ENCODE measurements at regions not wholly inside any gene's neighbourhood (a gene's known extent, or its start where the extent isn't known, plus 50 kb on each side); places are given as distances from the start of the nearest gene placed in this dataset.

- no peak for DNase-seq
- H3K9me3 Mint-ChIP-seq, result peaks cover 0 to 10% (median 6%) of the 10 kb centered on the region in 7 donors
- no peaks in the 10 kb centered on the region for H3K4me1 Mint-ChIP-seq
- Histone ChIP-seq H3K9me3 (replicated peaks in 1 of 2; ENCODE audit: control insufficient read depth in 1 of 2, insufficient read depth in 1 of 2, low read length in 2 of 2) (peaks cover 0 to 4% of the 10 kb centered on the region in 2 donors), H3K36me3 (replicated peaks in 1 of 2; ENCODE audit: control insufficient read depth in 1 of 2, insufficient read depth in 2 of 2, low read length in 2 of 2) (no peaks in the 10 kb centered on the region), H3K4me1 (ENCODE audit: control insufficient read depth in 1 of 2, insufficient read depth in 2 of 2, low read length in 2 of 2) (no peaks in the 10 kb centered on the region), H2AFZ (ENCODE audit: insufficient read depth, low read depth, low read length, poor library complexity, severe bottlenecking) (no peak overlapping the region), H4K20me1 (ENCODE audit: insufficient read depth, low read length) (no peaks in the 10 kb centered on the region), H3K4me3 (replicated peaks in 1 of 3; ENCODE audit: low read depth in 2 of 3, low read length in 3 of 3) (no peak overlapping the region), H3K27me3 (ENCODE audit: control insufficient read depth in 2 of 2, insufficient read depth in 2 of 2, low read length in 2 of 2) (no peaks in the 10 kb centered on the region), H3K9ac (ENCODE audit: insufficient read depth, low read length, poor library complexity, severe bottlenecking) (no peak overlapping the region), H3K79me2 (ENCODE audit: insufficient read depth, low read length) (no peaks in the 10 kb centered on the region), H3K4me2 (replicated peaks; ENCODE audit: extremely low read depth, low read length, poor library complexity, severe bottlenecking) (no peak overlapping the region), H3K27ac (ENCODE audit: low read depth in 1 of 2, low read length in 2 of 2) (no peak overlapping the region)
- no peaks in the 10 kb centered on the region for H3K36me3 Mint-ChIP-seq
- peaks cover 1 to 2% (median 2%) of the 10 kb centered on the region in 3 donors for H3K27me3 Mint-ChIP-seq (ENCODE audit: low read depth in 3 of 3)
- WGBS (ENCODE audit: insufficient coverage), result 100% methylated on average over 1 of the region's 1 CpG
- H3K27ac Mint-ChIP-seq, result no peak overlapping the region
- TF ChIP-seq CTCF (IDR thresholded peaks at IDR 0.05), result no peak
- no peak overlapping the region for H3K4me3 Mint-ChIP-seq
- intact Hi-C loops (cut with micrococcal nuclease), result no loop called here
Observed at GRCh38 chr1:213362598-213362997, 311.6 kb downstream of the RPS6KC1 start.

GRCh38 chr1:213366141-213366831, 315.2 kb downstream of the RPS6KC1 start:
- DNase-seq, result no peak
- H3K9ac ChIP-seq (ENCODE audit: insufficient read depth, low read length, poor library complexity, severe bottlenecking), result no peak overlapping the region
- no peak overlapping the region for H3K4me3 Mint-ChIP-seq
- H3K27me3 Mint-ChIP-seq (ENCODE audit: low read depth in 3 of 3), result peaks cover 0 to 2% (median 1%) of the 10 kb centered on the region in 3 donors
- H3K4me1 ChIP-seq (ENCODE audit: control insufficient read depth in 1 of 2, insufficient read depth in 2 of 2, low read length in 2 of 2), result no peaks in the 10 kb centered on the region
- peaks cover 0 to 6% (median 1%) of the 10 kb centered on the region in 7 donors for H3K9me3 Mint-ChIP-seq
- H3K27me3 ChIP-seq (ENCODE audit: control insufficient read depth in 2 of 2, insufficient read depth in 2 of 2, low read length in 2 of 2), result no peaks in the 10 kb centered on the region
- H2AFZ ChIP-seq (ENCODE audit: insufficient read depth, low read depth, low read length, poor library complexity, severe bottlenecking), result no peak overlapping the region
- intact Hi-C loops (cut with micrococcal nuclease), result no loop called here
- no peaks in the 10 kb centered on the region for H3K4me1 Mint-ChIP-seq
- H3K9me3 ChIP-seq (replicated peaks in 1 of 2; ENCODE audit: control insufficient read depth in 1 of 2, insufficient read depth in 1 of 2, low read length in 2 of 2), result peaks cover 0 to 2% of the 10 kb centered on the region in 2 donors
- no peak overlapping the region for H3K27ac Mint-ChIP-seq
- no peak overlapping the region for H3K4me2 ChIP-seq (replicated peaks; ENCODE audit: extremely low read depth, low read length, poor library complexity, severe bottlenecking)
- H3K4me3 ChIP-seq (replicated peaks in 1 of 3; ENCODE audit: low read depth in 2 of 3, low read length in 3 of 3), result no peak overlapping the region
- H4K20me1 ChIP-seq (ENCODE audit: insufficient read depth, low read length), result no peaks in the 10 kb centered on the region
- no peak for TF ChIP-seq CTCF (IDR thresholded peaks at IDR 0.05)
- H3K36me3 Mint-ChIP-seq, result no peaks in the 10 kb centered on the region
- no peaks in the 10 kb centered on the region for H3K36me3 ChIP-seq (replicated peaks in 1 of 2; ENCODE audit: control insufficient read depth in 1 of 2, insufficient read depth in 2 of 2, low read length in 2 of 2)
- H3K79me2 ChIP-seq (ENCODE audit: insufficient read depth, low read length), result no peaks in the 10 kb centered on the region
- H3K27ac ChIP-seq (ENCODE audit: low read depth in 1 of 2, low read length in 2 of 2), result no peak overlapping the region
- 100% methylated on average over 3 of the region's 10 CpGs for WGBS (ENCODE audit: insufficient coverage)
